ENCODE measurements at regions not wholly inside any gene's neighbourhood (a gene's known extent, or its start where the extent isn't known, plus 50 kb on each side); places are given as distances from the start of the nearest gene placed in this dataset.

- H3K4ac ChIP-seq (ENCODE audit: low read length), result no peak overlapping the region
- no peak overlapping the region for H3K27ac ChIP-seq (replicated peaks; ENCODE audit: low read length)
- H2BK12ac ChIP-seq (ENCODE audit: low read length), result no peak overlapping the region
- no CpG with 5 or more reads among the region's 1 CpG for WGBS, 2 donors (ENCODE audit: extremely low coverage in 2 of 2, insufficient read length in 2 of 2, insufficient replicate concordance in 1 of 2)
- H2AK5ac ChIP-seq (ENCODE audit: low read depth, low read length), result no peak overlapping the region
- no peak overlapping the region for H3K4me3 ChIP-seq (ENCODE audit: low read length in 2 of 2)
- H2AFZ ChIP-seq (ENCODE audit: low read length), result no peak overlapping the region
- no peaks in the 10 kb centered on the region for H3K9me3 ChIP-seq (replicated peaks in 1 of 2; ENCODE audit: control insufficient read depth in 2 of 2, insufficient read depth in 1 of 2, low read depth in 1 of 2, low read length in 2 of 2)
- H3K27me3 ChIP-seq (ENCODE audit: control insufficient read depth in 3 of 3, insufficient read depth in 3 of 3, low read depth in 1 of 3, low read length in 3 of 3), result no peaks in the 10 kb centered on the region
- H3K36me3 ChIP-seq (replicated peaks in 1 of 2; ENCODE audit: control insufficient read depth in 2 of 2, insufficient read depth in 2 of 2, low read length in 2 of 2), result peaks cover 0 to 2% of the 10 kb centered on the region in 2 donors
- H3K4me2 ChIP-seq (ENCODE audit: insufficient read depth, low read length, poor library complexity, severe bottlenecking), result no peak overlapping the region
- H2BK5ac ChIP-seq (ENCODE audit: low read length), result no peak overlapping the region
- no peak overlapping the region for H2BK15ac ChIP-seq (ENCODE audit: low read length)
- no peak overlapping the region for H4K91ac ChIP-seq (ENCODE audit: low read depth, low read length, poor library complexity)
- H2BK120ac ChIP-seq (ENCODE audit: low read depth, low read length), result no peak overlapping the region
- H3K9ac ChIP-seq (ENCODE audit: low read depth, low read length, poor library complexity), result no peak overlapping the region
- H4K8ac ChIP-seq (ENCODE audit: low read depth, low read length), result no peak overlapping the region
- H3K18ac ChIP-seq (ENCODE audit: low read length), result no peak overlapping the region
- H3K4me1 ChIP-seq (ENCODE audit: control insufficient read depth in 2 of 2, insufficient read depth in 1 of 2, low read depth in 1 of 2, low read length in 2 of 2), result peaks cover 0 to 4% of the 10 kb centered on the region in 2 donors
- H3K14ac ChIP-seq (ENCODE audit: low read length), result no peak overlapping the region
- DNase-seq (ENCODE audit: low spot score), result no peak
- no peak overlapping the region for H3K23ac ChIP-seq (ENCODE audit: low read depth, low read length, poor library complexity)
- H3K79me1 ChIP-seq (ENCODE audit: low read depth, low read length), result no peaks in the 10 kb centered on the region
These were observed 219.5 kb downstream of the POU4F1 start for GRCh38 chr13:78383899-78384298.

GRCh38 chr13:78383071-78383484, 220.3 kb downstream of the POU4F1 start:
- no peak overlapping the region for H3K14ac ChIP-seq (ENCODE audit: low read length)
- no peaks in the 10 kb centered on the region for H3K27me3 ChIP-seq (ENCODE audit: control insufficient read depth in 3 of 3, insufficient read depth in 3 of 3, low read depth in 1 of 3, low read length in 3 of 3)
- no peaks in the 10 kb centered on the region for H3K9me3 ChIP-seq (replicated peaks in 1 of 2; ENCODE audit: control insufficient read depth in 2 of 2, insufficient read depth in 1 of 2, low read depth in 1 of 2, low read length in 2 of 2)
- H4K8ac ChIP-seq (ENCODE audit: low read depth, low read length), result no peak overlapping the region
- no peaks in the 10 kb centered on the region for H3K36me3 ChIP-seq (replicated peaks in 1 of 2; ENCODE audit: control insufficient read depth in 2 of 2, insufficient read depth in 2 of 2, low read length in 2 of 2)
- no peak overlapping the region for H2AK5ac ChIP-seq (ENCODE audit: low read depth, low read length)
- peaks cover 0 to 4% of the 10 kb centered on the region in 2 donors for H3K4me1 ChIP-seq (ENCODE audit: control insufficient read depth in 2 of 2, insufficient read depth in 1 of 2, low read depth in 1 of 2, low read length in 2 of 2)
- no peak overlapping the region for H3K27ac ChIP-seq (replicated peaks; ENCODE audit: low read length)
- H3K79me1 ChIP-seq (ENCODE audit: low read depth, low read length), result no peaks in the 10 kb centered on the region
- no peak overlapping the region for H2BK15ac ChIP-seq (ENCODE audit: low read length)
- no peak overlapping the region for H3K4me2 ChIP-seq (ENCODE audit: insufficient read depth, low read length, poor library complexity, severe bottlenecking)
- no peak overlapping the region for H2BK12ac ChIP-seq (ENCODE audit: low read length)
- no peak for DNase-seq (ENCODE audit: low spot score)
- no CpG with 5 or more reads among the region's 7 CpGs for WGBS, 2 donors (ENCODE audit: extremely low coverage in 2 of 2, insufficient read length in 2 of 2, insufficient replicate concordance in 1 of 2)
- H3K4ac ChIP-seq (ENCODE audit: low read length), result no peak overlapping the region
- H4K91ac ChIP-seq (ENCODE audit: low read depth, low read length, poor library complexity), result no peak overlapping the region
- no peak overlapping the region for H3K18ac ChIP-seq (ENCODE audit: low read length)
- H3K23ac ChIP-seq (ENCODE audit: low read depth, low read length, poor library complexity), result no peak overlapping the region
- no peak overlapping the region for H2BK5ac ChIP-seq (ENCODE audit: low read length)
- no peak overlapping the region for H3K9ac ChIP-seq (ENCODE audit: low read depth, low read length, poor library complexity)
- no peak overlapping the region for H2AFZ ChIP-seq (ENCODE audit: low read length)
- H2BK120ac ChIP-seq (ENCODE audit: low read depth, low read length), result no peak overlapping the region
- H3K4me3 ChIP-seq (ENCODE audit: low read length in 2 of 2), result no peak overlapping the region

GRCh38 chr13:78382491-78382890, 220.9 kb downstream of the POU4F1 start:
- no peak overlapping the region for H4K8ac ChIP-seq (ENCODE audit: low read depth, low read length)
- no peak overlapping the region for H2BK120ac ChIP-seq (ENCODE audit: low read depth, low read length)
- H3K27ac ChIP-seq (replicated peaks; ENCODE audit: low read length), result no peak overlapping the region
- no peak overlapping the region for H3K4ac ChIP-seq (ENCODE audit: low read length)
- no peak overlapping the region for H3K14ac ChIP-seq (ENCODE audit: low read length)
- H3K36me3 ChIP-seq (replicated peaks in 1 of 2; ENCODE audit: control insufficient read depth in 2 of 2, insufficient read depth in 2 of 2, low read length in 2 of 2), result no peaks in the 10 kb centered on the region
- no peak overlapping the region for H2BK12ac ChIP-seq (ENCODE audit: low read length)
- no peak overlapping the region for H2BK15ac ChIP-seq (ENCODE audit: low read length)
- H3K79me1 ChIP-seq (ENCODE audit: low read depth, low read length), result no peaks in the 10 kb centered on the region
- H2AFZ ChIP-seq (ENCODE audit: low read length), result no peak overlapping the region
- no peaks in the 10 kb centered on the region for H3K27me3 ChIP-seq (ENCODE audit: control insufficient read depth in 3 of 3, insufficient read depth in 3 of 3, low read depth in 1 of 3, low read length in 3 of 3)
- no peaks in the 10 kb centered on the region for H3K9me3 ChIP-seq (replicated peaks in 1 of 2; ENCODE audit: control insufficient read depth in 2 of 2, insufficient read depth in 1 of 2, low read depth in 1 of 2, low read length in 2 of 2)
- H2AK5ac ChIP-seq (ENCODE audit: low read depth, low read length), result no peak overlapping the region
- no peak overlapping the region for H3K4me3 ChIP-seq (ENCODE audit: low read length in 2 of 2)
- no peak overlapping the region for H3K4me2 ChIP-seq (ENCODE audit: insufficient read depth, low read length, poor library complexity, severe bottlenecking)
- H2BK5ac ChIP-seq (ENCODE audit: low read length), result no peak overlapping the region
- H3K4me1 ChIP-seq (ENCODE audit: control insufficient read depth in 2 of 2, insufficient read depth in 1 of 2, low read depth in 1 of 2, low read length in 2 of 2), result peaks cover 0 to 4% of the 10 kb centered on the region in 2 donors
- H4K91ac ChIP-seq (ENCODE audit: low read depth, low read length, poor library complexity), result no peak overlapping the region
- no CpG with 5 or more reads among the region's 4 CpGs for WGBS, 2 donors (ENCODE audit: extremely low coverage in 2 of 2, insufficient read length in 2 of 2, insufficient replicate concordance in 1 of 2)
- no peak overlapping the region for H3K9ac ChIP-seq (ENCODE audit: low read depth, low read length, poor library complexity)
- no peak overlapping the region for H3K23ac ChIP-seq (ENCODE audit: low read depth, low read length, poor library complexity)
- no peak for DNase-seq (ENCODE audit: low spot score)
- no peak overlapping the region for H3K18ac ChIP-seq (ENCODE audit: low read length)

GRCh38 chr13:78376822-78377221, 226.5 kb downstream of the POU4F1 start:
- Histone ChIP-seq H3K36me3 (replicated peaks in 1 of 2; ENCODE audit: control insufficient read depth in 2 of 2, insufficient read depth in 2 of 2, low read length in 2 of 2) (no peaks in the 10 kb centered on the region), H2BK120ac (ENCODE audit: low read depth, low read length) (no peak overlapping the region), H3K4me3 (ENCODE audit: low read length in 2 of 2) (no peak overlapping the region), H3K9ac (ENCODE audit: low read depth, low read length, poor library complexity) (no peak overlapping the region), H3K4me1 (ENCODE audit: control insufficient read depth in 2 of 2, insufficient read depth in 1 of 2, low read depth in 1 of 2, low read length in 2 of 2) (no peaks in the 10 kb centered on the region), H4K8ac (ENCODE audit: low read depth, low read length) (no peak overlapping the region), H3K27me3 (ENCODE audit: control insufficient read depth in 3 of 3, insufficient read depth in 3 of 3, low read depth in 1 of 3, low read length in 3 of 3) (no peaks in the 10 kb centered on the region), H3K79me1 (ENCODE audit: low read depth, low read length) (no peaks in the 10 kb centered on the region), H3K18ac (ENCODE audit: low read length) (no peak overlapping the region), H3K4me2 (ENCODE audit: insufficient read depth, low read length, poor library complexity, severe bottlenecking) (no peak overlapping the region), H2BK5ac (ENCODE audit: low read length) (no peak overlapping the region), H2BK12ac (ENCODE audit: low read length) (no peak overlapping the region), H2AK5ac (ENCODE audit: low read depth, low read length) (no peak overlapping the region), H3K14ac (ENCODE audit: low read length) (no peak overlapping the region), H3K23ac (ENCODE audit: low read depth, low read length, poor library complexity) (no peak overlapping the region), H4K91ac (ENCODE audit: low read depth, low read length, poor library complexity) (no peak overlapping the region), H3K4ac (ENCODE audit: low read length) (no peak overlapping the region), H2BK15ac (ENCODE audit: low read length) (no peak overlapping the region), H2AFZ (ENCODE audit: low read length) (no peak overlapping the region), H3K9me3 (replicated peaks in 1 of 2; ENCODE audit: control insufficient read depth in 2 of 2, insufficient read depth in 1 of 2, low read depth in 1 of 2, low read length in 2 of 2) (no peaks in the 10 kb centered on the region), H3K27ac (replicated peaks; ENCODE audit: low read length) (no peak overlapping the region)
- DNase-seq (ENCODE audit: low spot score), result no peak
- no CpG with 5 or more reads among the region's 4 CpGs for WGBS, 2 donors (ENCODE audit: extremely low coverage in 2 of 2, insufficient read length in 2 of 2, insufficient replicate concordance in 1 of 2)
